ENCODE measurements at regions not wholly inside any gene's neighbourhood (a gene's known extent, or its start where the extent isn't known, plus 50 kb on each side); places are given as distances from the start of the nearest gene placed in this dataset.

GRCh38 chr5:124544366-124545055 is 201.9 kb downstream of the ZNF608 start:
- no peak for TF ChIP-seq POLR2A (IDR thresholded peaks at IDR 0.05)
- TF ChIP-seq, protein P1, sequence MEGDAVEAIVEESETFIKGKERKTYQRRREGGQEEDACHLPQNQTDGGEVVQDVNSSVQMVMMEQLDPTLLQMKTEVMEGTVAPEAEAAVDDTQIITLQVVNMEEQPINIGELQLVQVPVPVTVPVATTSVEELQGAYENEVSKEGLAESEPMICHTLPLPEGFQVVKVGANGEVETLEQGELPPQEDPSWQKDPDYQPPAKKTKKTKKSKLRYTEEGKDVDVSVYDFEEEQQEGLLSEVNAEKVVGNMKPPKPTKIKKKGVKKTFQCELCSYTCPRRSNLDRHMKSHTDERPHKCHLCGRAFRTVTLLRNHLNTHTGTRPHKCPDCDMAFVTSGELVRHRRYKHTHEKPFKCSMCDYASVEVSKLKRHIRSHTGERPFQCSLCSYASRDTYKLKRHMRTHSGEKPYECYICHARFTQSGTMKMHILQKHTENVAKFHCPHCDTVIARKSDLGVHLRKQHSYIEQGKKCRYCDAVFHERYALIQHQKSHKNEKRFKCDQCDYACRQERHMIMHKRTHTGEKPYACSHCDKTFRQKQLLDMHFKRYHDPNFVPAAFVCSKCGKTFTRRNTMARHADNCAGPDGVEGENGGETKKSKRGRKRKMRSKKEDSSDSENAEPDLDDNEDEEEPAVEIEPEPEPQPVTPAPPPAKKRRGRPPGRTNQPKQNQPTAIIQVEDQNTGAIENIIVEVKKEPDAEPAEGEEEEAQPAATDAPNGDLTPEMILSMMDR (IDR thresholded peaks at IDR 0.05) = no peak
